GM13977 (cell line): ENCODE measurements at regions not wholly inside any gene's neighbourhood (a gene's known extent, or its start where the extent isn't known, plus 50 kb on each side); places are given as distances from the start of the nearest gene placed in this dataset.
A peak's percentile ranks its signal among the peaks of the same experiment; 100 is the strongest.

Source experiments
- DNase-seq: peaks from one replicate; pipeline ENCODE4 v3.0.0; 2012; ENCODE audit warnings: low spot score
- in situ Hi-C: fragments of 300-500 bp; cut with MboI; formaldehyde crosslinking; loops from one replicate; pipeline ENCODE4 v1.12.0; 2022; ENCODE audit warnings: low sequenced_read_pairs, low pct_unique_long_range_greater_than_20kb, mixed read lengths, inconsistent platforms; ENCODE audit not compliant: unreplicated experiment
- TF ChIP-seq, protein P1 (sequence below): IDR thresholded peaks from 2 replicates; pipeline ENCODE4 v1.5.1; 2012; ENCODE audit warnings: mild to moderate bottlenecking, control low read depth; ENCODE audit not compliant: insufficient read depth; ENCODE audit errors: extremely low read depth, missing control alignments

DNA sequence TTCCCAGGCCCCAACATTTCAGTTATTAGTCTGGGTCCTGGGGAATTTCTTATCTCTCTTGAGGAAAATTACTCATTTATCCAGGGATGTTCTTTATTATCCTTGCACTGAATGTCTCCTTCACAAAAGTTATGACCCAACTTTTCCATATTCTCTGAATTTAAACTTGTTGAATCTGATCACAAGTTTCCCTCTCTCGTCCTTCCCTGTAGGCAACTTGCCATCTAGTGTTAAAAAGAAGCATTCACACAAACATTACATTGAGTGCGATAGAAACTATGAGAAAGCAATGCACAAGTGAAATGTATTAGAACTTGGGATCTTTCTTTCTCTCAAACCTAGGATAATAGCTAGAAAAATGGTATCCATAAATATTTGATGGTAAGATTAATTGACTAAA, 608.4 kb downstream of the FSCB start:
- no peak for DNase-seq
- in situ Hi-C loops: no loop called here
- TF ChIP-seq, protein P1, sequence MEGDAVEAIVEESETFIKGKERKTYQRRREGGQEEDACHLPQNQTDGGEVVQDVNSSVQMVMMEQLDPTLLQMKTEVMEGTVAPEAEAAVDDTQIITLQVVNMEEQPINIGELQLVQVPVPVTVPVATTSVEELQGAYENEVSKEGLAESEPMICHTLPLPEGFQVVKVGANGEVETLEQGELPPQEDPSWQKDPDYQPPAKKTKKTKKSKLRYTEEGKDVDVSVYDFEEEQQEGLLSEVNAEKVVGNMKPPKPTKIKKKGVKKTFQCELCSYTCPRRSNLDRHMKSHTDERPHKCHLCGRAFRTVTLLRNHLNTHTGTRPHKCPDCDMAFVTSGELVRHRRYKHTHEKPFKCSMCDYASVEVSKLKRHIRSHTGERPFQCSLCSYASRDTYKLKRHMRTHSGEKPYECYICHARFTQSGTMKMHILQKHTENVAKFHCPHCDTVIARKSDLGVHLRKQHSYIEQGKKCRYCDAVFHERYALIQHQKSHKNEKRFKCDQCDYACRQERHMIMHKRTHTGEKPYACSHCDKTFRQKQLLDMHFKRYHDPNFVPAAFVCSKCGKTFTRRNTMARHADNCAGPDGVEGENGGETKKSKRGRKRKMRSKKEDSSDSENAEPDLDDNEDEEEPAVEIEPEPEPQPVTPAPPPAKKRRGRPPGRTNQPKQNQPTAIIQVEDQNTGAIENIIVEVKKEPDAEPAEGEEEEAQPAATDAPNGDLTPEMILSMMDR: no peak

DNA sequence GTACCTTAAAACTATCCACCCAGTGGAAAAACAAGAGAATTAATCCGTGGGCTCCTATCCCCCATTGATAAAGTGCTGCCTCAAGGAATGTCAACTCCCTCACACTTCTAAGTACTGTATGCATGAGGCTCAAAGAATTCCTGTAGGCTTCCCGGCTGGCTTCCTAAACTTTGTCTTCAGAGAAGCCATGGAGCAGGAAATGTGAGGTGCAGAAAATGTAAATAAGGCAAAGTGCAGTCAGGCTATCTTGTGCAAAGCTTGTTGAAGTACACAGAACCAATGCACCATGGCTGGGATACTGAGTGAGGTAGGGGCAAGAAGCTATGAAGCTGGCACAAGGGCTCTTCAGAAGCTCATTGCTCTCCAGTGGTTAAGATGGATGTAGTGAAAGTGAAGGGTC, 611.0 kb downstream of the FSCB start:
- DNase-seq: no peak
- in situ Hi-C loops: no loop called here

DNA sequence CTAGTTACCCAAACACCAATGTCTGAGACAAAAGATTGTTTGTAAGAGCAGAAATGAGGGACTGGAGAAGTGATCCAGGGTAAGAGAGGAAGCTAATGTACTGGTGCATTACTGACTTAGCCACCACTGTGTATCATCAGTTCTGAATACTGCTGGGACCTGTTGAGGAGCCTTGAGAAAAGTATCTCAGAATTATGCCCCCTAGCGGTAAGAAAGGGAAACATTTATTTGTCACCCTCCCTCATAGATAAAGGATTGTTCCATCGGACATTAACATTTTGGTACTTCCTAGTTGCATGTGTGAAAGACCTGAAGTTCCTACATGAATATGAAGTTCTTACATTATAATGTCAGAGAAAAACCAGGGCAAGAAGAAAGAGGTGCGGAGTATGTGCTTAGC, 612.5 kb downstream of the FSCB start:
- in situ Hi-C loops: no loop called here
- TF ChIP-seq, protein P1: peak; percentile 61
- no peak for DNase-seq

More for the DNA sequence above, 611.0 kb downstream of the FSCB start:
- TF ChIP-seq, protein P1: no peak

DNA sequence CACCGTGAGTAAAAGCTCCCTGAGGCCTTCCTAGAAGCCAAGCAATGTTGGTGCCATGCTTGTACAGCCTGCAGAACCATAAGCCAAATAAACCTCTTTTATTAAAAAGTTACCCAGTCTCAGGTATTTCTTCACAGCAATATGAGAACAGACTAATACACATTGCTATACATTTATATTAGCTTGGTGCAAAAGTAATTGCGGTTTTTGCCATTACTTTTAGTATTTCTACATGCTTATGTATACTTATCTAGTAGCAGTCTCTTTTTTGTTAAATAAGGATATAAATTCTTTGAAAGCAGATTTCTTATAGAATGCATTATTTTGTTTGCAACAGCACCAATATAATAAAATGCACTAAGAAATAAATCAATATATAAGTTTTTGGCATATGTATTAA, 619.6 kb downstream of the FSCB start:
- DNase-seq: no peak
- TF ChIP-seq, protein P1: no peak
- in situ Hi-C loops: no loop called here

DNA sequence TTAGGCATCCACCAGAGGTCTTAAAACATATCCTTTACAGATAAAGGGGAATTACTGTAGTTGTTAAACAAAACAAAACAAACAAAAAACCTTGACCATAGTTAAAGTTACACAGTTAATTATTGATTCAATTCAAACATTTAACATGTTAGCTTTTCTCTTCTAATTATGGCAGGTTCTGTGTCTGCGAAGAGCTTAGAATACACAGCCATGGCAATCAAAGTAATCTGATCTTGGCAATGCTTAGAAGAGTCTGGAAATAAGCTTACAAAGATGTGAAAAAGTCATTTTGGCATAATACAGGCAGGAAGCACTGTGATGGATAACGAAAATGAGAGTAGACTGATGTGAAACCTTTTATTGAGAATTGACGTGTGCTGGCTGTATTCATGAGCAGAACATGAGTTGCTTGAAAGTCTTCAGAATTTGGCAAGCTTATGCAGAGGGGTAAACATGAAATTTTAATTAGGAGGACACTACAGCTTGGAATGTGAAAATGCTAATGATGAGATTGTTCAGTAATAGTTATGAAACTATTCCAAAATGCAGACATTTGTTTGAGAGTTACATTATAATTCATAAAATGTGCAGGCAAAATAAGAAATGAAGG, 629.6 kb downstream of the FSCB start:
- in situ Hi-C loops: no loop called here
- TF ChIP-seq, protein P1: no peak
- no peak for DNase-seq

DNA sequence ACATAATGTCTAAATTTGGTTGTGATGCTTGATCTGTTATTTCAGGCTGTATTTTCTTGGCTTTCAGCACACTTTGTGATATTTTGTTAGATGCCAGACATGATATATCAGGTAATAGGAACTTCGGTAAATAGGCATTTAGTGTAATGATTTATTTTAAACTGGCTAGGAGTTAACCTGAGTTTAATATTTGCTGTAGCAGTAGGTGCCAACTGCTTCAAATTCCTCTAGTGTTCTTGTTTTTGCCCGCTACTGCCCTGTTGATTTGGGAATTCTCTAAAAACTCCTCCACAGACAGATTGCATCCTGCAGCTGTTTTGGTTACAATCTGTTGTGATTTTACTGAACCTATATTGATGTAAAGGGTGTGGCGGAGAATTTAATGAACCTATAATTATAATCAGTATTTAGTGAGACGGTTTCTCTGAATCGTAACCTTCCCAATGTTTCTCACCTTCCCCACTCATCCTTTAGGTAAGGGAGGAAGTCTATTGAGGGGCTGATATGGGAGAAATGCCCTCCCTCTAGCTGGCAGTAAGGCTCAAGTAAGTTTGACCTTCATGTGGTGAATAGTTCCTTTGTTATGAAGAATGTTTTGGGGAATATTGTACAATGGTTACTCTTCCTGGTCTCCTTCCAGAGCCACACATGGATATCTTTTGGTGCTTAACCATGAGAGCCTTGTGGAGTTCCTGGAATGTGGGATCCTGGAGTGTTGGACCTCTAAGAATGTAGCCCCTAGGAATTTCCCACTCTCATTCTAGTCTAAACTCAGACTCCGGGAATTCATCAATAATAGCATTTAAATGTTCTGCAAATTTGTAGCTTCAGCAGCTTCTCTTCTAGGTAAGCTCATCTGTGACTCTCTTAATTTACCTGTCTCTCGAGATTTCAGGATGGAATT, 634.1 kb downstream of the FSCB start:
- in situ Hi-C loops: no loop called here
- DNase-seq: no peak
- TF ChIP-seq, protein P1: no peak
